GM12878 (cell line): ENCODE measurements at regions not wholly inside any gene's neighbourhood (a gene's known extent, or its start where the extent isn't known, plus 50 kb on each side); places are given as distances from the start of the nearest gene placed in this dataset.

ENCODE experiments used
- ATAC-seq: fragments of 200-7000 bp; cut with Tn5 transposase; 3 replicates; pipeline ENCODE4 v1.9.1; 2020; ENCODE audit warnings: mild to moderate bottlenecking, moderate library complexity
- BruUV-seq: library from RNA; stranded (reverse); fragments of 400-500 nt; replicated peaks from 2 replicates; lab custom pipeline; 2021; lab: Mats Ljungman, UMichigan
- CTCF ChIA-PET: fragments of 300-600 bp; sonication (Branson Sonifier 250); formaldehyde crosslinking; extraction: SDS; loops from one replicate; lab custom pipeline; 2021; ENCODE audit warnings: inconsistent platforms; lab: Yijun Ruan, JAX
- POLR2A ChIA-PET: fragments of 350-600 bp; formaldehyde crosslinking; extraction: SDS; loops from one replicate; lab custom pipeline; 2021; ENCODE audit warnings: inconsistent platforms; lab: Charles Lee
- RAD21 ChIA-PET: fragments of 300-600 bp; sonication (Branson Sonifier 250); formaldehyde crosslinking; loops from one replicate; lab custom pipeline; 2023; ENCODE audit warnings: antibody characterized with exemption; ENCODE audit not compliant: unreplicated experiment; lab: Charles Lee
- SMC1A ChIA-PET: fragments of 300-600 bp; sonication (Branson Sonifier 250); formaldehyde crosslinking; loops from one replicate; lab custom pipeline; 2023; ENCODE audit not compliant: unreplicated experiment, uncharacterized antibody; lab: Charles Lee
- DNase-seq: peaks from one replicate; pipeline ENCODE4 v3.0.0-alpha.2; 2011; ENCODE audit warnings: low read depth, low spot score
- FAIRE-seq: peaks from 3 replicates; lab custom pipeline; 2011; peaks lifted over from hg19 to GRCh38; lab: Jason Lieb, UNC
- H2AFZ ChIP-seq: 2 replicates; pipeline ENCODE4 v1.6.0; 2011; ENCODE audit warnings: low read depth, low read length, control low read depth; ENCODE audit not compliant: control insufficient read depth
- H3K27ac ChIP-seq: 2 replicates; pipeline ENCODE4 v1.5.1; 2011; ENCODE audit warnings: control low read depth; ENCODE audit not compliant: control insufficient read depth, insufficient read depth
- H3K27me3 ChIP-seq, 2 experiments: replicated peaks in 1 of 2; 2 replicates each; pipeline versions ENCODE4 v1.6.0 to v1.6.1; 2011; ENCODE audit warnings: low read length in 1 of 2; ENCODE audit not compliant: control insufficient read depth in 2 of 2, insufficient read depth in 2 of 2
- H3K36me3 ChIP-seq, 2 experiments: 2 replicates each; pipeline ENCODE4 v1.5.1; 2011; ENCODE audit warnings: low read length in 1 of 2; ENCODE audit not compliant: control insufficient read depth in 2 of 2, insufficient read depth in 2 of 2
- H3K4me1 ChIP-seq: 2 replicates; pipeline ENCODE4 v1.6.1; 2011; ENCODE audit warnings: mild to moderate bottlenecking, low read length, moderate library complexity, mixed read lengths; ENCODE audit not compliant: control insufficient read depth, insufficient read depth
- H3K4me2 ChIP-seq: 2 replicates; pipeline ENCODE4 v1.6.0; 2011; ENCODE audit warnings: control low read depth; ENCODE audit not compliant: control insufficient read depth, insufficient read depth
- H3K4me3 ChIP-seq: fragments of 200-600 bp; sonication (generic); 2 replicates; pipeline ENCODE4 v1.5.1; 2016
- H3K79me2 ChIP-seq: 2 replicates; pipeline ENCODE4 v1.6.0; 2011; ENCODE audit warnings: low read length; ENCODE audit not compliant: control insufficient read depth, insufficient read depth
- H3K9ac ChIP-seq: 2 replicates; pipeline ENCODE4 v1.8.0; 2011; ENCODE audit warnings: low read length, control low read depth, mixed read lengths; ENCODE audit not compliant: control insufficient read depth, insufficient read depth
- H3K9me3 ChIP-seq: replicated peaks from 3 replicates; pipeline ENCODE4 v1.5.1; 2011; ENCODE audit warnings: mild to moderate bottlenecking, low read length; ENCODE audit not compliant: control insufficient read depth, insufficient read depth
- H4K20me1 ChIP-seq: 2 replicates; pipeline ENCODE4 v1.6.0; 2011; ENCODE audit not compliant: control insufficient read depth, insufficient read depth
- BHLHE40 ChIP-seq, 2 experiments: fragments of 450-650 bp in 1 of 2; IDR thresholded peaks; 2 replicates each; pipeline ENCODE4 v1.6.1; 2011 to 2017; ENCODE audit warnings: low read depth in 2 of 2, borderline replicate concordance in 1 of 2, improper control_type of control experiment in 1 of 2, low read length in 1 of 2, mild to moderate bottlenecking in 1 of 2
- BRCA1 ChIP-seq: IDR thresholded peaks from 2 replicates; pipeline ENCODE4 v1.6.1; 2011; ENCODE audit warnings: low read depth, low read length, improper control_type of control experiment
- CUX1 ChIP-seq: IDR thresholded peaks from 2 replicates; pipeline ENCODE4 v1.6.1; 2012; ENCODE audit warnings: improper control_type of control experiment, low read depth, low read length; ENCODE audit not compliant: insufficient replicate concordance
- IRF5 ChIP-seq: fragments of 450-650 bp; IDR thresholded peaks from 2 replicates; pipeline ENCODE4 v1.6.1; 2017; ENCODE audit warnings: borderline replicate concordance
- JUNB ChIP-seq: IDR thresholded peaks from 2 replicates; pipeline ENCODE4 v1.6.1; 2016; ENCODE audit warnings: antibody characterized with exemption, mild to moderate bottlenecking
- MXI1 ChIP-seq: fragments of 150-350 bp; IDR thresholded peaks from 2 replicates; pipeline ENCODE4 v1.6.1; 2011; ENCODE audit warnings: low read depth, mild to moderate bottlenecking, inconsistent platforms, low read length, improper control_type of control experiment
- NR2C1 ChIP-seq: fragments of 450-650 bp; IDR thresholded peaks from 2 replicates; pipeline ENCODE4 v1.6.1; 2017; ENCODE audit warnings: antibody characterized with exemption, mild to moderate bottlenecking, moderate library complexity
- NRF1 ChIP-seq: conservative IDR thresholded peaks from 2 replicates; pipeline ENCODE4 v1.6.1; 2011; ENCODE audit warnings: mild to moderate bottlenecking, low read depth, low read length, improper control_type of control experiment
- SKIL ChIP-seq: fragments of 450-650 bp; IDR thresholded peaks from 2 replicates; pipeline ENCODE4 v1.6.1; 2017; ENCODE audit warnings: mild to moderate bottlenecking, low read depth, inconsistent platforms; ENCODE audit not compliant: poor library complexity, severe bottlenecking
- SMAD5 ChIP-seq: IDR thresholded peaks from 2 replicates; pipeline ENCODE4 v1.6.1; 2016; ENCODE audit warnings: antibody characterized with exemption, low read depth
- SMARCA5 ChIP-seq: fragments of 450-650 bp; IDR thresholded peaks from 2 replicates; pipeline ENCODE4 v1.6.1; 2017; ENCODE audit warnings: mild to moderate bottlenecking
- SREBF1 ChIP-seq: IDR thresholded peaks from 2 replicates; pipeline ENCODE4 v1.6.1; 2012; ENCODE audit warnings: mild to moderate bottlenecking, low read length
- SRF ChIP-seq, 2 experiments: IDR thresholded peaks; 2 replicates each; pipeline ENCODE4 v1.6.1; 2011; ENCODE audit warnings: low read depth in 2 of 2, low read length in 2 of 2, mild to moderate bottlenecking in 1 of 2, moderate library complexity in 1 of 2
- STAT3 ChIP-seq: IDR thresholded peaks from 2 replicates; pipeline ENCODE4 v1.6.1; 2011; ENCODE audit warnings: low read depth, low read length, improper control_type of control experiment
- WGBS: methylation state at CpG from one replicate; pipeline ENCODE4 v1.1.6; 2016; ENCODE audit warnings: low lambda C conversion rate; ENCODE audit not compliant: insufficient replicate concordance, insufficient coverage; ENCODE audit errors: missing lambda C conversion rate; 5-methylcytosine and 5-hydroxymethylcytosine counted together
- in situ Hi-C: fragments of 300-500 bp; cut with MboI; formaldehyde crosslinking; loops from 9 replicates; pipeline ENCODE4 v1.14.3; 2018; ENCODE audit warnings: mixed read lengths
- intact Hi-C: fragments of 100-400 bp; cut with micrococcal nuclease; formaldehyde crosslinking; loops from one replicate; pipeline ENCODE4 v1.14.2; 2022; ENCODE audit not compliant: unreplicated experiment

- no peak for TF ChIP-seq CUX1
- TF ChIP-seq NR2C1 = no peak
These were observed 199.9 kb downstream of the ARHGAP12 start (continued) for GRCh38 chr10:31728698-31729224.

GRCh38 chr10:31725436-31725835 is 203.2 kb downstream of the ARHGAP12 start:
- in situ Hi-C loops = no loop called here
- POLR2A ChIA-PET = interaction anchor here (0.6 to 0.7 kb wide), 2 partner anchors 35 to 216 kb away, joined by 6 to 8 read pairs; no protein-coding TSS in a partner anchor
- DNase-seq (no peak), FAIRE-seq (no peak), ATAC-seq (no peak)
- RAD21 ChIA-PET = no interaction called here
- H3K9me3 ChIP-seq = no peaks in the 10 kb centered on the region; the same call in 2 of the 3 replicates
- H3K4me3 ChIP-seq = no peak overlapping the region
- SMC1A ChIA-PET = interaction anchor here (0.9 kb wide), 1 partner anchor 11 kb away, joined by 3 read pairs; no protein-coding TSS in a partner anchor
- H3K9ac ChIP-seq = no peak overlapping the region
- H3K27me3 ChIP-seq = no peaks in the 10 kb centered on the region
- CTCF ChIA-PET = no interaction called here
- no peak overlapping the region for H3K4me2 ChIP-seq
- no peaks in the 10 kb centered on the region for H3K79me2 ChIP-seq
- H3K36me3 ChIP-seq = no peaks in the 10 kb centered on the region
- no peak overlapping the region for H3K27ac ChIP-seq
- no peaks in the 10 kb centered on the region for H3K4me1 ChIP-seq
- intact Hi-C loops = no loop called here
- no peak overlapping the region for H2AFZ ChIP-seq
- 51% methylated on average over 7 of the region's 7 CpGs for WGBS
- no peaks in the 10 kb centered on the region for H4K20me1 ChIP-seq
- no TSS peak for BruUV-seq
- no peak for TF ChIP-seq SKIL
- TF ChIP-seq SMARCA5 = no peak
- TF ChIP-seq JUNB = no peak
- TF ChIP-seq NRF1 = no peak
- no peak for TF ChIP-seq SREBF1
- no peak for TF ChIP-seq SMAD5
- TF ChIP-seq STAT3 = no peak
- TF ChIP-seq IRF5 = no peak
- TF ChIP-seq MXI1 = no peak
- no peak for TF ChIP-seq BRCA1
- no peak for TF ChIP-seq BHLHE40 (IDR thresholded peaks at IDR 0.05; ENCODE audit: borderline replicate concordance in 1 of 2, low read depth in 2 of 2, low read length in 1 of 2)
- TF ChIP-seq SRF (IDR thresholded peaks at IDR 0.05; ENCODE audit: low read depth in 2 of 2, low read length in 2 of 2) = no peak
